MM.1S (cell line): ENCODE measurements at regions not wholly inside any gene's neighbourhood (a gene's known extent, or its start where the extent isn't known, plus 50 kb on each side); places are given as distances from the start of the nearest gene placed in this dataset.

ENCODE experiments used
- EZH2 ChIP-seq: fragments of 300-600 bp; sonication (generic); optimal IDR thresholded peaks from 2 replicates; pipeline ENCODE3; 2017; ENCODE audit warnings: low read depth, mild to moderate bottlenecking, antibody characterized with exemption, low read length, mixed read lengths
- EZH2phosphoT487 ChIP-seq: fragments of 300-600 bp; sonication (generic); IDR thresholded peaks from 2 replicates; pipeline ENCODE4 v1.6.1; 2018; ENCODE audit warnings: antibody characterized with exemption, low read length
- TF ChIP-seq, protein P1 (sequence below): fragments of 300-600 bp; sonication (generic); IDR thresholded peaks from 2 replicates; pipeline ENCODE4 v1.5.1; 2016; ENCODE audit warnings: antibody characterized with exemption, low read length, mixed read lengths

DNA sequence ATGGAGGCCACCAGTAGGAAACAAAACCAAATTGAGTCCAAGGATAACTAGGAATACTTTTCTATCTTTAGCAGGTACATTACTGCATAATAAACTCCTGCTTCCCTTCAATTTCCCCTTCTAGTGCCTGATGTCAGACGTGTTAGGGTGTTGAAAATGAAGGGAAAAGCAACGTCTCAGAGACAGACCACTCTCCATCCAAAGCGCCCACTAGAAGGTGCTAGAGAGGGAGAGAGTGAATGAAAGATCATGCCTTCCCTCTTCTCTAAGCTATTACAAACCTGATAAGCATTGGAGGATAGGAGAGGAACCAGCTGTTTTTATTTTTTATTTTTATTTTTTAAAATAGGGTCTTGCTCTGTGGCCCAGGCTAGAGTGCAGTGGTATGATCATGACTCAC, 64.1 kb downstream of the ZNF641 start:
- TF ChIP-seq, protein P1, sequence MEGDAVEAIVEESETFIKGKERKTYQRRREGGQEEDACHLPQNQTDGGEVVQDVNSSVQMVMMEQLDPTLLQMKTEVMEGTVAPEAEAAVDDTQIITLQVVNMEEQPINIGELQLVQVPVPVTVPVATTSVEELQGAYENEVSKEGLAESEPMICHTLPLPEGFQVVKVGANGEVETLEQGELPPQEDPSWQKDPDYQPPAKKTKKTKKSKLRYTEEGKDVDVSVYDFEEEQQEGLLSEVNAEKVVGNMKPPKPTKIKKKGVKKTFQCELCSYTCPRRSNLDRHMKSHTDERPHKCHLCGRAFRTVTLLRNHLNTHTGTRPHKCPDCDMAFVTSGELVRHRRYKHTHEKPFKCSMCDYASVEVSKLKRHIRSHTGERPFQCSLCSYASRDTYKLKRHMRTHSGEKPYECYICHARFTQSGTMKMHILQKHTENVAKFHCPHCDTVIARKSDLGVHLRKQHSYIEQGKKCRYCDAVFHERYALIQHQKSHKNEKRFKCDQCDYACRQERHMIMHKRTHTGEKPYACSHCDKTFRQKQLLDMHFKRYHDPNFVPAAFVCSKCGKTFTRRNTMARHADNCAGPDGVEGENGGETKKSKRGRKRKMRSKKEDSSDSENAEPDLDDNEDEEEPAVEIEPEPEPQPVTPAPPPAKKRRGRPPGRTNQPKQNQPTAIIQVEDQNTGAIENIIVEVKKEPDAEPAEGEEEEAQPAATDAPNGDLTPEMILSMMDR, result peak; percentile 40
- no peak for TF ChIP-seq EZH2
- TF ChIP-seq EZH2phosphoT487, result no peak
